Endothelial cell of umbilical vein (primary cell): ENCODE measurements at regions not wholly inside any gene's neighbourhood (a gene's known extent, or its start where the extent isn't known, plus 50 kb on each side); places are given as distances from the start of the nearest gene placed in this dataset. TPM values are rescaled to one million over a fixed set of nuclear protein-coding genes. Genes with fewer than 3 reads are reported as not detected.

Source experiments
- BruUV-seq: library from RNA; stranded (reverse); fragments of 400-500 nt; replicated peaks from 2 replicates; lab custom pipeline; 2021; lab: Mats Ljungman, UMichigan
- CTCF ChIA-PET: fragments of 300-600, 350-600 bp; sonication (Branson Sonifier 250); formaldehyde crosslinking; loops from one replicate; lab custom pipeline; 2021; ENCODE audit warnings: antibody characterized with exemption, inconsistent platforms; lab: Charles Lee
- POLR2A ChIA-PET: fragments of 300-600, 350-600 bp; sonication (Branson Sonifier 250); formaldehyde crosslinking; loops from one replicate; lab custom pipeline; 2021; ENCODE audit warnings: antibody characterized with exemption, inconsistent platforms; lab: Charles Lee
- DNase-seq: peaks from one replicate; pipeline ENCODE4 v3.0.0-alpha.2; 2011; ENCODE audit warnings: low read depth, low spot score
- FAIRE-seq: peaks from 2 replicates; lab custom pipeline; 2011; peaks lifted over from hg19 to GRCh38; lab: Jason Lieb, UNC
- H2AFZ ChIP-seq: 2 replicates; pipeline ENCODE4 v1.6.0; 2012; ENCODE audit warnings: low read depth, low read length, control low read depth, inconsistent platforms
- H3K27ac ChIP-seq: 2 replicates; pipeline ENCODE4 v1.5.1; 2011; ENCODE audit warnings: low read depth, mild to moderate bottlenecking, control low read depth, low read length, moderate library complexity; ENCODE audit not compliant: insufficient read depth
- H3K27me3 ChIP-seq, 2 experiments: 2 replicates each; pipeline versions ENCODE4 v1.6.0 to v1.6.1; 2011; ENCODE audit warnings: low read length in 2 of 2, mixed read lengths in 1 of 2; ENCODE audit not compliant: control insufficient read depth in 2 of 2, insufficient read depth in 2 of 2
- H3K36me3 ChIP-seq, 2 experiments: 2 replicates in 1 of 2; 3 replicates in 1 of 2; pipeline ENCODE4 v1.5.1; 2011; ENCODE audit warnings: low read length in 2 of 2, mild to moderate bottlenecking in 1 of 2, moderate library complexity in 1 of 2; ENCODE audit not compliant: control insufficient read depth in 2 of 2, insufficient read depth in 2 of 2; ENCODE audit errors: extremely low read depth in 1 of 2
- H3K4me1 ChIP-seq: 3 replicates; pipeline ENCODE4 v1.5.1; 2011; ENCODE audit warnings: mild to moderate bottlenecking, low read length; ENCODE audit not compliant: control insufficient read depth, insufficient read depth; ENCODE audit errors: extremely low read depth
- H3K4me2 ChIP-seq: 2 replicates; pipeline ENCODE4 v1.6.1; 2011; ENCODE audit warnings: low read length, control low read depth, mixed read lengths; ENCODE audit not compliant: insufficient read depth
- H3K4me3 ChIP-seq, 3 experiments: fragments of 200-600 bp in 1 of 3; sonication (generic), shearing (Covaris generic) in 1 of 3; replicated peaks in 1 of 3; 2 replicates each; pipeline ENCODE4 v1.5.1; 2011 to 2016; ENCODE audit warnings: control low read depth in 3 of 3, low read length in 3 of 3, mild to moderate bottlenecking in 2 of 3, inconsistent platforms in 1 of 3, low read depth in 1 of 3, moderate library complexity in 1 of 3; ENCODE audit not compliant: insufficient read depth in 1 of 3
- H3K79me2 ChIP-seq: 2 replicates; pipeline ENCODE4 v1.6.0; 2012; ENCODE audit warnings: low read length, inconsistent platforms; ENCODE audit not compliant: control insufficient read depth, insufficient read depth
- H3K9ac ChIP-seq: replicated peaks from 2 replicates; pipeline ENCODE3; 2011; ENCODE audit warnings: low read length, control low read depth; ENCODE audit not compliant: insufficient read depth; ENCODE audit errors: extremely low read depth
- H3K9me1 ChIP-seq: replicated peaks from 3 replicates; pipeline ENCODE4 v1.6.0; 2011; ENCODE audit warnings: mild to moderate bottlenecking, low read length; ENCODE audit not compliant: control insufficient read depth, insufficient read depth; ENCODE audit errors: extremely low read depth
- H3K9me3 ChIP-seq: replicated peaks from 2 replicates; pipeline ENCODE4 v1.5.1; 2012; ENCODE audit warnings: low read length, inconsistent platforms; ENCODE audit not compliant: control insufficient read depth, insufficient read depth
- H4K20me1 ChIP-seq: replicated peaks from 2 replicates; pipeline ENCODE3; 2011; ENCODE audit warnings: mild to moderate bottlenecking, low read length; ENCODE audit not compliant: control insufficient read depth, insufficient read depth; ENCODE audit errors: extremely low read depth
- EZH2 ChIP-seq: IDR thresholded peaks from 2 replicates; pipeline ENCODE4 v1.6.1; 2012; ENCODE audit warnings: borderline replicate concordance, low read depth, mild to moderate bottlenecking, moderate library complexity, low read length, inconsistent platforms; ENCODE audit not compliant: severe bottlenecking
- FOS ChIP-seq: IDR thresholded peaks from 2 replicates; pipeline ENCODE4 v1.6.1; 2011; ENCODE audit warnings: mild to moderate bottlenecking, low read length, moderate library complexity, borderline replicate concordance; ENCODE audit not compliant: insufficient read depth
- GATA2 ChIP-seq: IDR thresholded peaks from 2 replicates; pipeline ENCODE4 v1.7.0; 2011; ENCODE audit warnings: low read depth, mild to moderate bottlenecking, moderate library complexity, mixed read lengths, low read length; ENCODE audit not compliant: insufficient read length, insufficient read depth
- JUN ChIP-seq: IDR thresholded peaks from 2 replicates; pipeline ENCODE4 v1.6.1; 2011; ENCODE audit warnings: borderline replicate concordance, low read depth; ENCODE audit not compliant: insufficient read length, insufficient read depth
- MYC ChIP-seq: IDR thresholded peaks from one replicate; pipeline ENCODE4 v1.6.1; 2011; ENCODE audit warnings: mild to moderate bottlenecking, low read depth, low read length
- POLR2A ChIP-seq: IDR thresholded peaks from 2 replicates; pipeline ENCODE4 v1.6.1; 2012; ENCODE audit warnings: low read depth, mild to moderate bottlenecking, control low read depth, low read length
- POLR2AphosphoS5 ChIP-seq: IDR thresholded peaks from 2 replicates; pipeline ENCODE4 v1.6.1; 2012; ENCODE audit warnings: low read depth, mild to moderate bottlenecking, control low read depth, low read length, moderate library complexity; ENCODE audit not compliant: insufficient read depth
- dilution Hi-C: fragments of 300-500 bp; cut with MboI; formaldehyde crosslinking; loops from one replicate; pipeline ENCODE4 v1.15.0; 2019; ENCODE audit warnings: low sequenced_read_pairs; ENCODE audit not compliant: extremely low pct_ligation_motif_present
- intact Hi-C: fragments of 100-400 bp; cut with micrococcal nuclease; formaldehyde crosslinking; loops from one replicate; pipeline ENCODE4 v1.10.0; 2022
- small RNA-seq: library from RNA; depleted of rRNA; stranded (forward); fragments of <200 nt; gene quantifications from one replicate; pipeline ENCODE3, GENCODE V24; 2012; ENCODE audit warnings: low replicate concordance, low read depth; ENCODE audit not compliant: insufficient read depth, insufficient read length
- TF ChIP-seq, protein P1 (sequence below): IDR thresholded peaks from 2 replicates; pipeline ENCODE4 v1.6.1; 2011; ENCODE audit not compliant: insufficient read depth, insufficient read length

DNA sequence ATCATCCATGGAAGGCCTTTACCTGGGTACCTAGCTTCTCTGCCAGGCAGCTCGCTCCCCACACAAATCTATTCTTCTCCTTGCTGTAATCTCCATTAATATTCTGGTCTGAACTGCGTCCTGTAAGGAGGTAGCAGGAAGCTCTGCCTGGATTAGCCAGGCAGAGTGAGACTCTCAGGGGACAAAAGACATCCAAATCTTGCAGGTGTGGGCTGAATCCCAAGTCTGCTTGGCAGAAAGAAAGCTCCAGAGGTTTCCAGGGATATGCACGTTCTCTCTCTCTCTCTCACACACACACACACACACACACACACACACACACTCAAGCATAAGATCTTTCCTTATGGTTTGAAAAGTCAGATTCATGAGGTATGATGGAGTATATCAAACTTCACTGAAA lies 66.5 kb downstream of the THNSL2 start:
- dilution Hi-C loops: no loop called here
- no peaks in the 10 kb centered on the region for H3K79me2 ChIP-seq
- no peak overlapping the region for H3K9ac ChIP-seq
- H3K9me1 ChIP-seq: no peaks in the 10 kb centered on the region
- no peak overlapping the region for H3K27ac ChIP-seq
- no peak overlapping the region for H2AFZ ChIP-seq
- TF ChIP-seq POLR2AphosphoS5 (no peak), POLR2A (no peak), JUN (no peak), FOS (no peak), GATA2 (no peak), EZH2 (no peak), MYC (no peak)
- TF ChIP-seq, protein P1, sequence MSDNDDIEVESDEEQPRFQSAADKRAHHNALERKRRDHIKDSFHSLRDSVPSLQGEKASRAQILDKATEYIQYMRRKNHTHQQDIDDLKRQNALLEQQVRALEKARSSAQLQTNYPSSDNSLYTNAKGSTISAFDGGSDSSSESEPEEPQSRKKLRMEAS: no peak
- H3K4me1 ChIP-seq: no peaks in the 10 kb centered on the region
- H3K36me3 ChIP-seq: no peaks in the 10 kb centered on the region
- ChIA-PET CTCF (no interaction called here), POLR2A (no interaction called here)
- intact Hi-C loops: no loop called here
- no peak for DNase-seq
- no peaks in the 10 kb centered on the region for H3K27me3 ChIP-seq
- H3K4me2 ChIP-seq: no peak overlapping the region
- no peak overlapping the region for H3K4me3 ChIP-seq
- no peaks in the 10 kb centered on the region for H3K9me3 ChIP-seq
- FAIRE-seq: no peak
- BruUV-seq: no TSS peak
- H4K20me1 ChIP-seq: no peaks in the 10 kb centered on the region

Small RNAs in the stretch of these regions (small RNA-seq; reads per million reads assigned to genes)
- not detected for gene RF00026
- not detected for gene RNU6-1168P
